Umbilical cord (tissue), 1 donor: ENCODE measurements at regions not wholly inside any gene's neighbourhood (a gene's known extent, or its start where the extent isn't known, plus 50 kb on each side); places are given as distances from the start of the nearest gene placed in this dataset.
"Not testable (repeated sequence)": the region's sequence is repeated elsewhere in the genome, so short reads cannot be mapped to it uniquely, and the experiment has no call there.

ENCODE experiments used
- DNase-seq: peaks from one replicate; pipeline ENCODE4 v3.0.0-alpha.2; 2015; ENCODE audit warnings: low spot score

- DNase-seq, result peak; percentile 28
Observed at GRCh38 chr2:64914735-64915509, 74.3 kb upstream of the SLC1A4 start.

GRCh38 chr2:64915510-64915900, 73.7 kb upstream of the SLC1A4 start:
- DNase-seq, result no peak

- no peak for DNase-seq
Observed at GRCh38 chr2:64918220-64918886, 70.8 kb upstream of the SLC1A4 start.

- DNase-seq, result no peak
Observed at GRCh38 chr2:64919261-64919660, 69.9 kb upstream of the SLC1A4 start.

- no peak for DNase-seq
Observed at GRCh38 chr2:64922482-64923384, 66.5 kb upstream of the SLC1A4 start.

- DNase-seq, result no peak
Observed at GRCh38 chr2:64923385-64923710, 65.9 kb upstream of the SLC1A4 start.

- DNase-seq, result no peak
Observed at GRCh38 chr2:64924170-64924934, 64.8 kb upstream of the SLC1A4 start.

- DNase-seq, result not testable (repeated sequence)
Observed at GRCh38 chr2:64925930-64926722, 63.1 kb upstream of the SLC1A4 start.

GRCh38 chr2:64928813-64929212, 60.4 kb upstream of the SLC1A4 start:
- DNase-seq, result no peak

- DNase-seq, result no peak
Observed at GRCh38 chr2:64929333-64929732, 59.9 kb upstream of the SLC1A4 start.

GRCh38 chr2:64930258-64930671, 58.9 kb upstream of the SLC1A4 start:
- no peak for DNase-seq

- no peak for DNase-seq
Observed at GRCh38 chr2:64931246-64932115, 57.7 kb upstream of the SLC1A4 start.

GRCh38 chr2:64932116-64932370, 57.2 kb upstream of the SLC1A4 start:
- DNase-seq, result no peak

- DNase-seq, result no peak
Observed at GRCh38 chr2:64932371-64933216, 56.6 kb upstream of the SLC1A4 start.

GRCh38 chr2:64934530-64934929, 54.7 kb upstream of the SLC1A4 start:
- DNase-seq, result no peak

GRCh38 chr2:64936809-64937208, 52.4 kb upstream of the SLC1A4 start:
- no peak for DNase-seq

GRCh38 chr2:64937314-64937686, 51.9 kb upstream of the SLC1A4 start:
- not testable (repeated sequence) for DNase-seq

GRCh38 chr2:64937687-64938491, 51.3 kb upstream of the SLC1A4 start:
- DNase-seq, result no peak
